ENCODE measurements at regions not wholly inside any gene's neighbourhood (a gene's known extent, or its start where the extent isn't known, plus 50 kb on each side); places are given as distances from the start of the nearest gene placed in this dataset.

DNA sequence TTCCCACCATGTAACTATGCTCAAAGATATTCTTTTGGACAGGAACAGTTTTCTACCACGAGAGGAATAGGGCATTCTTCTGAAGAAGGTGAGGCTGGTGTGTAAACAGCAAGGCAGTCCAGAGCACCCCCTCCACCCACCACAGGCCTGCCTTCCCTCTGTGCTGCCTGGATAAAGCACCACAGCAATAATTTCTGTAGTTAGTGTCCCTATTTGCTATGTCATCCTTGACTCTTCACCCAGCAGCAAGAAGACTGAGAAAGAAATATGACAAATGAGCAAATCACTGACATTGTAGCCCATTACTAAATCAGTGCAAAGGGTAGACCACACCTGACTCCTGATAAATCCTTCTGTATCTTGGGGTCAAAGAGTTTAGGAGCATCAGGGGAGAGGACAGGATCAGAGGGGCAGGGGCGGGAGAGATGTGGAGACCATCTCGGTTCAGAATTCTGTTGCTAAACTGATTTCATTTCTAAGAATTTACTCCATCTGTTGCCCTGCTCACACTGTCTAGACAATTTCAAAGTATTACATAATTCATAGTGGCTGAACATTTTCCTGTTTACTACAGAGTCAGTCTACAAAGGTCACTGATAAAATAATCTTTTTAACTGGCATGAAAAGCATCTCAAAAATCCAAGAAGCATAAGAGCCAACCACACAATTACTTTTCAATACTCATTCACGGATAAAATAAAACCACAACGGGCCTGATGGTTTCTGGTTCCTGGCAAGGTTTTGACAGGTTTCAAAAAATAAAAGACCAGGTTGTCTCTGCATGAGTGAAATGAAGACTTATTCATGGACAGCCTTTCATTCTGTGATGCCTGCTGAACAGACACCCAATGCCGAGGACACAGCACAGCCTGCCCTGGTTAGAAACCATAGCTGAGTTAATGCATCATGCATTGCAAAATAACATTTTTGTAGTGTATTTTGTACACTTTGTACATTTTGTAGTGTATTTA lies 88.4 kb upstream of the IRS2 start:
- TF ChIP-seq, protein P1, sequence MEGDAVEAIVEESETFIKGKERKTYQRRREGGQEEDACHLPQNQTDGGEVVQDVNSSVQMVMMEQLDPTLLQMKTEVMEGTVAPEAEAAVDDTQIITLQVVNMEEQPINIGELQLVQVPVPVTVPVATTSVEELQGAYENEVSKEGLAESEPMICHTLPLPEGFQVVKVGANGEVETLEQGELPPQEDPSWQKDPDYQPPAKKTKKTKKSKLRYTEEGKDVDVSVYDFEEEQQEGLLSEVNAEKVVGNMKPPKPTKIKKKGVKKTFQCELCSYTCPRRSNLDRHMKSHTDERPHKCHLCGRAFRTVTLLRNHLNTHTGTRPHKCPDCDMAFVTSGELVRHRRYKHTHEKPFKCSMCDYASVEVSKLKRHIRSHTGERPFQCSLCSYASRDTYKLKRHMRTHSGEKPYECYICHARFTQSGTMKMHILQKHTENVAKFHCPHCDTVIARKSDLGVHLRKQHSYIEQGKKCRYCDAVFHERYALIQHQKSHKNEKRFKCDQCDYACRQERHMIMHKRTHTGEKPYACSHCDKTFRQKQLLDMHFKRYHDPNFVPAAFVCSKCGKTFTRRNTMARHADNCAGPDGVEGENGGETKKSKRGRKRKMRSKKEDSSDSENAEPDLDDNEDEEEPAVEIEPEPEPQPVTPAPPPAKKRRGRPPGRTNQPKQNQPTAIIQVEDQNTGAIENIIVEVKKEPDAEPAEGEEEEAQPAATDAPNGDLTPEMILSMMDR (IDR thresholded peaks at IDR 0.05), result no peak
- TF ChIP-seq POLR2A (IDR thresholded peaks at IDR 0.05), result no peak

Data from esophagus squamous epithelium (tissue), 4 donors.